H9 (cell line): ENCODE measurements at regions not wholly inside any gene's neighbourhood (a gene's known extent, or its start where the extent isn't known, plus 50 kb on each side); places are given as distances from the start of the nearest gene placed in this dataset.

Source experiments
- DNase-seq: peaks from one replicate; pipeline ENCODE4 v3.0.0-alpha.2; 2017
- H2AFZ ChIP-seq: one replicate; pipeline ENCODE4 v1.6.1; 2013; ENCODE audit warnings: mild to moderate bottlenecking, low read length, control low read depth, moderate library complexity
- H2AK5ac ChIP-seq: 2 replicates; pipeline ENCODE4 v1.6.1; 2013; ENCODE audit warnings: low read length, control low read depth, mixed read lengths; ENCODE audit not compliant: insufficient read length
- H2BK120ac ChIP-seq: one replicate; pipeline ENCODE4 v1.6.1; 2013; ENCODE audit warnings: low read depth, mild to moderate bottlenecking, low read length, control low read depth, inconsistent platforms; ENCODE audit not compliant: poor library complexity, severe bottlenecking
- H2BK12ac ChIP-seq: 2 replicates; pipeline ENCODE4 v1.6.1; 2013; ENCODE audit warnings: low read length, control low read depth, mixed read lengths, low read depth; ENCODE audit not compliant: insufficient read length
- H2BK15ac ChIP-seq: 2 replicates; pipeline ENCODE4 v1.6.1; 2013; ENCODE audit warnings: low read depth, low read length, control low read depth
- H2BK20ac ChIP-seq: one replicate; pipeline ENCODE4 v1.6.1; 2013; ENCODE audit warnings: low read depth, mild to moderate bottlenecking, low read length, control low read depth, inconsistent platforms; ENCODE audit not compliant: poor library complexity, severe bottlenecking
- H2BK5ac ChIP-seq: 2 replicates; pipeline ENCODE4 v1.6.1; 2013; ENCODE audit warnings: low read length, control low read depth, mixed read lengths; ENCODE audit not compliant: insufficient read length
- H3K14ac ChIP-seq: 2 replicates; pipeline ENCODE4 v1.6.1; 2013; ENCODE audit warnings: low read length, control low read depth; ENCODE audit not compliant: insufficient read depth
- H3K18ac ChIP-seq: 2 replicates; pipeline ENCODE4 v1.6.1; 2013; ENCODE audit warnings: low read depth, mild to moderate bottlenecking, mixed read lengths, low read length, control low read depth; ENCODE audit not compliant: insufficient read length
- H3K23ac ChIP-seq: 2 replicates; pipeline ENCODE4 v1.6.1; 2013; ENCODE audit warnings: low read length, control low read depth, mixed read lengths, low read depth; ENCODE audit not compliant: insufficient read length
- H3K23me2 ChIP-seq: 2 replicates; pipeline ENCODE4 v1.6.1; 2013; ENCODE audit warnings: low read depth, mild to moderate bottlenecking, mixed read lengths, low read length, control low read depth; ENCODE audit not compliant: insufficient read length, poor library complexity, severe bottlenecking
- H3K27ac ChIP-seq: 2 replicates; pipeline ENCODE4 v1.5.1; 2013; ENCODE audit warnings: low read length, control low read depth, mixed read lengths, low read depth; ENCODE audit not compliant: insufficient read length
- H3K27me3 ChIP-seq: 2 replicates; pipeline ENCODE4 v1.6.1; 2013; ENCODE audit warnings: low read length, control low read depth, inconsistent platforms; ENCODE audit not compliant: insufficient read depth
- H3K4ac ChIP-seq: 2 replicates; pipeline ENCODE4 v1.6.1; 2013; ENCODE audit warnings: low read depth, mild to moderate bottlenecking, control low read depth, inconsistent platforms, low read length, moderate library complexity
- H3K4me1 ChIP-seq: 2 replicates; pipeline ENCODE4 v1.6.1; 2013; ENCODE audit warnings: low read length, control low read depth, inconsistent platforms; ENCODE audit not compliant: insufficient read depth
- H3K4me2 ChIP-seq: 2 replicates; pipeline ENCODE4 v1.6.1; 2013; ENCODE audit warnings: low read length, control low read depth, mixed read lengths; ENCODE audit not compliant: insufficient read length, insufficient read depth
- H3K56ac ChIP-seq: 2 replicates; pipeline ENCODE4 v1.6.1; 2013; ENCODE audit warnings: low read depth, mild to moderate bottlenecking, mixed read lengths, low read length, control low read depth; ENCODE audit not compliant: insufficient read length
- H3K79me1 ChIP-seq: 2 replicates; pipeline ENCODE4 v1.6.1; 2013; ENCODE audit warnings: low read depth, mild to moderate bottlenecking, moderate library complexity, low read length, control low read depth, inconsistent platforms; ENCODE audit not compliant: insufficient read depth, poor library complexity, severe bottlenecking
- H3K79me2 ChIP-seq: 2 replicates; pipeline ENCODE4 v1.6.1; 2013; ENCODE audit warnings: low read length, control low read depth, inconsistent platforms; ENCODE audit not compliant: insufficient read depth
- H3K9ac ChIP-seq: 2 replicates; pipeline ENCODE4 v1.6.1; 2013; ENCODE audit warnings: low read length, control low read depth, mixed read lengths; ENCODE audit not compliant: insufficient read length; ENCODE audit errors: extremely low read depth
- H3K9me3 ChIP-seq: one replicate; pipeline ENCODE4 v1.6.1; 2013; ENCODE audit warnings: low read depth, low read length, inconsistent platforms; ENCODE audit not compliant: control insufficient read depth
- H3T11ph ChIP-seq: one replicate; pipeline ENCODE4 v1.6.1; 2013; ENCODE audit warnings: mild to moderate bottlenecking, low read length, control low read depth, inconsistent platforms
- H4K20me1 ChIP-seq: one replicate; pipeline ENCODE4 v1.6.1; 2013; ENCODE audit not compliant: control insufficient read depth, insufficient read length, insufficient read depth
- H4K5ac ChIP-seq: 2 replicates; pipeline ENCODE4 v1.6.1; 2013; ENCODE audit warnings: low read depth, mild to moderate bottlenecking, mixed read lengths, low read length, control low read depth; ENCODE audit not compliant: insufficient read length
- H4K8ac ChIP-seq: replicated peaks from 2 replicates; pipeline ENCODE4 v1.6.1; 2013; ENCODE audit warnings: low read length, control low read depth, mixed read lengths, low read depth; ENCODE audit not compliant: insufficient read length
- H4K91ac ChIP-seq: 2 replicates; pipeline ENCODE4 v1.6.1; 2013; ENCODE audit warnings: low read depth, mild to moderate bottlenecking, moderate library complexity, mixed read lengths, low read length, control low read depth; ENCODE audit not compliant: insufficient read length
- H3K27ac Mint-ChIP-seq, 3 experiments: 2 replicates in 2 of 3; 3 replicates in 1 of 3; pipeline ENCODE4 v1.8.0; 2020 to 2021; ENCODE audit warnings: mixed read lengths in 3 of 3, mild to moderate bottlenecking in 1 of 3, moderate library complexity in 1 of 3
- H3K27me3 Mint-ChIP-seq: 2 replicates; pipeline ENCODE4 v1.8.0; 2021; ENCODE audit warnings: low read depth, mild to moderate bottlenecking, moderate library complexity, mixed read lengths
- H3K36me3 Mint-ChIP-seq, 3 experiments: 2 replicates in 2 of 3; 3 replicates in 1 of 3; pipeline ENCODE4 v1.8.0; 2020 to 2021; ENCODE audit warnings: low read depth in 3 of 3, mixed read lengths in 3 of 3; ENCODE audit not compliant: insufficient read depth in 1 of 3
- H3K4me1 Mint-ChIP-seq, 2 experiments: 2 replicates each; pipeline ENCODE4 v1.8.0; 2020; ENCODE audit warnings: mixed read lengths in 2 of 2
- H3K4me3 Mint-ChIP-seq, 2 experiments: 2 replicates in 1 of 2; 3 replicates in 1 of 2; pipeline ENCODE4 v1.8.0; 2020 to 2021; ENCODE audit warnings: mild to moderate bottlenecking in 2 of 2, mixed read lengths in 2 of 2, moderate library complexity in 1 of 2
- H3K9me3 Mint-ChIP-seq, 2 experiments: 2 replicates in 1 of 2; 3 replicates in 1 of 2; pipeline ENCODE4 v1.8.0; 2020; ENCODE audit warnings: mild to moderate bottlenecking in 2 of 2, mixed read lengths in 2 of 2, moderate library complexity in 1 of 2
- CTCF ChIP-seq: fragments of 200-600 bp; sonication (generic); conservative IDR thresholded peaks from 3 replicates; pipeline ENCODE4 v1.8.0; 2021; ENCODE audit warnings: antibody characterized with exemption, mild to moderate bottlenecking
- WGBS: extraction: QIAGEN DNeasy Blood & Tissue Kit; methylation state at CpG from one replicate; pipeline ENCODE4 v1.1.7; 2013; ENCODE audit warnings: missing lambda C conversion rate, low lambda C conversion rate, mixed read lengths; ENCODE audit not compliant: insufficient read length; ENCODE audit errors: extremely low coverage; 5-methylcytosine and 5-hydroxymethylcytosine counted together

GRCh38 chr6:115362234-115362633 lies 698.5 kb downstream of the FRK start:
- Mint-ChIP-seq H3K27me3 (no peaks in the 10 kb centered on the region), H3K4me1 (peaks cover 2 to 5% of the 10 kb centered on the region in 2 experiments), H3K9me3 (peaks cover 10 to 18% of the 10 kb centered on the region in 2 experiments), H3K36me3 (peaks cover 11 to 24% (median 15%) of the 10 kb centered on the region in 3 experiments), H3K4me3 (no peak overlapping the region), H3K27ac (no peak overlapping the region)
- Histone ChIP-seq H3K4ac (no peak overlapping the region), H3K56ac (no peak overlapping the region), H4K8ac (no peak overlapping the region), H2BK12ac (no peak overlapping the region), H3T11ph (no peak overlapping the region), H3K9ac (no peak overlapping the region), H2AFZ (no peak overlapping the region), H4K91ac (no peak overlapping the region), H2BK15ac (no peak overlapping the region), H3K4me1 (no peaks in the 10 kb centered on the region), H3K14ac (no peak overlapping the region), H3K23ac (no peak overlapping the region), H3K27ac (no peak overlapping the region), H2AK5ac (no peak overlapping the region), H2BK5ac (no peak overlapping the region), H2BK20ac (no peak overlapping the region), H4K20me1 (no peaks in the 10 kb centered on the region), H3K79me2 (no peaks in the 10 kb centered on the region), H3K9me3 (no peaks in the 10 kb centered on the region), H3K79me1 (no peaks in the 10 kb centered on the region), H3K27me3 (no peaks in the 10 kb centered on the region), H3K4me2 (no peak overlapping the region), H2BK120ac (no peak overlapping the region), H3K23me2 (no peaks in the 10 kb centered on the region), H3K18ac (no peak overlapping the region), H4K5ac (no peak overlapping the region)
- WGBS, result no CpG with 5 or more reads among the region's 1 CpG
- no peak for TF ChIP-seq CTCF
- no peak for DNase-seq
